ENCODE measurements at regions not wholly inside any gene's neighbourhood (a gene's known extent, or its start where the extent isn't known, plus 50 kb on each side); places are given as distances from the start of the nearest gene placed in this dataset.
"Not testable (repeated sequence)": the region's sequence is repeated elsewhere in the genome, so short reads cannot be mapped to it uniquely, and the experiment has no call there.

DNA sequence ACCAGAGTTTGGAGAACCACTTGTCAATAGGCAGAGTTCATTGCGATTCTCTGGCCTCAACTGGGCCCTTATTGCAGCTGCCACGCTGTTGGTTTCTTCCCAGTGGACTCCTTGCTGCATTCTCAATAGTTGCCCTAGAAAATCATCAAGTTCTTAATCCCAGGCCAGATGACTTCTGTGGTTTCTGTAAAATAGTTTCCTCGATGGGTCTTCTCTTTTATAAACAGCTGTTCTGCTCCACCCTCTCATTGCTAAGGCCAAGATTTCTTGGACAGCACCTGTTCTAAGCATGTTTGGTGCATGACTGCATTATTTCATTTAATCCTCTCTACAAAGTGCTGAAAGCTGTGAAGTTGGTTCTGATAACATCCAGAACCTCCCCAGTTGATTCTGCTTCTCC is 131.0 kb downstream of the BCL2L11 start:
- DNase-seq = no peak

- no peak for DNase-seq
Measured at GRCh38 chr2:111252436-111252835, 131.7 kb downstream of the BCL2L11 start.

GRCh38 chr2:111254916-111255315 is 134.2 kb downstream of the BCL2L11 start:
- DNase-seq = not testable (repeated sequence)

DNA sequence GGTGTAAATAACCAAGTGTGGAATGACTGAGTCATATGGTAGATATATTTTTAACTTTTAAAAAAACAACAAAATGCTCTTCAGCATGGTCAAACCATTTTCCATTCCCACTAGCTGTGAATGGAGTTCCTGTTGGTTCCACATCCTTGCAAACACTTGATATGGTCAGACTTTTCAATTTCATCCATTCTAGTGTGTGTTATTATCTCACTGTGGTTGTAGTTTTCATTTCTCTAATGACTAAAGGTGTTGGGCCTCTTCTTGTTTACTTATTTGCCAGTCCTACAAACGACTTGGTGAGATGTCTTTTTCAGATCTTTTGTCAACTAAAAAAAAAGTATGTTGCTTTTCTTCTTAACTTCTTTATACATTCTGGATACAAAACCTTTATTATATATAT is 135.9 kb downstream of the BCL2L11 start:
- not testable (repeated sequence) for DNase-seq

DNA sequence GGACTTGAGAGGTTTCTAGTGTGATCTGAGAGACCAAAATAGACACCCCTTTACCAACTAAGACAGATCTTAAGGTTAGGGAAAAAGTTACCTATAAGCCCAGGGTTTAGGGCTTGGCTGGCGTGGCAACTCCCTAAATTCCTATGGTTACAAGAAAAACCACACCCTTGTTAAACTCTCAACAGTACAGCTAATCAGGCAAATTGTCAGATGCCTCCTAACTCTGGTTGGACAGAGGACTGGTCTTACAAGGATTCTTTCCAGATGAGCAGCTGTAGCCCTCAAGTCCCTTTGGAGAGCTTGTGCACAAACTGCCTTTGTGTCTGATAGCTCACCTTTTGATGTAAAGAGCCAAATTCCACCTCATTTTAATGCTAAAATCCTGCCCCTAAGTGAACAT is 136.9 kb downstream of the BCL2L11 start:
- DNase-seq = not testable (repeated sequence)

DNA sequence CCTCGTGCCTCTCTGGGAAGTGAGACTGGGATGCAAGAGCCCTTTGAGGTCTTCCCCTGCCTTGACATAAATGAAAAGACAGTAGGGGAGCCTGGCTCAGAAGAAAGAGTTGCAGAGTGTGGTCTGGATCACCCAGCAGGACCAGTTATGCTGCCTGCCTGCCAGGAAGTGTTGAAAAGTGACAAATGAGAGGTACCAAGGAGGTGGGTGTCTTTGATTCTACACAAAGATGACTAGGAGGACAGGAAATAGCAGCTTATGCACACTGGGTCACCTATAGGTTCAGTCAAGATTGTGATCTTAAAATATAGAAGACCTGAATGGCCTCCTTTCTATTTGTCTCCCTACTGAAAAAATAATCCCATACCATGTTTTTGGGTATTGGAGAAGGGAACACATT is 137.6 kb downstream of the BCL2L11 start:
- not testable (repeated sequence) for DNase-seq

DNA sequence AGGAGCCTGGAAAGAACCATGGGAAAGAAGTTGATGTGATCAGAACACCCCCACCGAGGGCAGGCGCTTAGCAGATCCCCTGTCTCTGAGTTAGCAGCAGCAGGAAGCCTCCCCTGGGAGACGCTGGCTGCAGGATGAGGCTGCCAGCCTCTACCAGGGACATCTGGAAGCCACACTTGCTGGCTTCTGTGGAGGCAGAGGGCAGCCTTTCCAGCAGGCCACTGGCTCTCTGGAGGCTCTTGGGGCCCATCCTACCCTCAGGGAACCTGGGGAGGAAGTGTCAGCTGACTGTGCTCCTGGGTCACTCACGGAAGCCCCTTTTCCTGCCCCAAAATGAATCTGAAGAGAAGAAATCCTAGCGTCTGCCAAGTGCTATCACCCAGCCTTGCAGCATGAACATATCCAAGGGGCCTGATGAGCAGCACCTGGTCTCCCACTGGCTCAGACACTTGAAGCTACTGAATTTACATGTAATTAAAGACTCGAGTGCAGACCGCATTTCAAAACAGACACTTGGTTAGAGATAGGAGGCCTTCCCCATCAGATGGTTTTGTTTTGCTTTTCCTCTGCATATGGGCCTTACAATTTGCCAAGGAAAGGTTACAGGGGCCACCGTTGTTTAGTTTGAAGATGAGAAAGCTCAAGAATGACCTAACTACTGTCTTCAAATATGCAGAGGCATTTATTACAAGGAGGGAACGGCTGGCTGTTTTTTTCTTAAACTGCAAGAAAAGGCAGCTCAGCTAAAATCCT is 142.1 kb downstream of the BCL2L11 start:
- not testable (repeated sequence) for DNase-seq

DNA sequence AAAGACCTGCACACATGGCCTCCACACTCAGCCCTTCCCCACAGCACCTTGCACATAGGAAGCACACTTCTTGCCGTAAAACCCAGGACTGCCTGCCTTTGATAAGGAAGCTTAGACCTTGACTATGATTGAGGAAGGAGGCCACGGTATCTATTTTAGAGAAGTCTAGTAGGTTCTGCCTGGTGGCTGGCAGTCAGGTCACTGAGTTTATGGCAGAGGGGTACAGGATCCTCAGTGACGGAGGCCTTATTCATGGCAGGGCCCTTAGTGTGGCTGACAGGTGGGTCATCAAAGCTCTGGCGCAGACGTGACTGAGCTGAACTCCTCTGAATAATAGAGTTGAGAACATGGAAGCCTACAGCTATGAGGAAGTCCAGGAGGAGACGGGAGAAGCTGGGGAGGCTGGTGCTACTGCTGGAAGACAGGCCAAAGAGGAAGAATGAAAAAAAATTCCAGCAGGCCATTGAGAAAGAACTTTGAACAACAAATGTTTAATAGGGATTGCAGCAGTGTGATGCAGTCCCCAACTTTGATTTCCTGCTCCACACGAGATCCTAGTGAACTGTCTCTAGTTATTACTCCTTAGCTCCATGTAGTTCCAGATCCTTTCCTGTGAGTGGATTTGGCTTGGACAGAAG is 142.8 kb downstream of the BCL2L11 start:
- DNase-seq = not testable (repeated sequence)

DNA sequence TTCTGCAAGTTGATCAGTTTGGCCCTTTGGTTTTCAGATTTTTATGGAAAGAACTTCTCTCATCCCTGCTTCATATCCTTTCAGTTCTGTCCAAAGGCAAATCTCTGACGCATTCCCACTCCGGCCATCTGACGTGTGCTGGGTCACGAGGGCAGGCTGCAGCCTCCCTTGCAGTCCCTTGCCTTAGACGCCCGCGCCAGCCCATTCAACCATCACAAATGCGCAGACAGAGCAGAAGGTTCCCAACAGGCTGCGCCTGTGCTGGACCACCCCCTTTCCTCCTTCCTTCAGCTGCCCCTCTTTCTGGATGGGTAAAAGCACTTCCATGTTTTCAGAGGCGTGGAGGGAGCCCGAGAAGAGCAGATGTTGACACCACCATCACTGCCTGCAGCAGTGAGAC is 144.2 kb downstream of the BCL2L11 start:
- DNase-seq = not testable (repeated sequence)

DNA sequence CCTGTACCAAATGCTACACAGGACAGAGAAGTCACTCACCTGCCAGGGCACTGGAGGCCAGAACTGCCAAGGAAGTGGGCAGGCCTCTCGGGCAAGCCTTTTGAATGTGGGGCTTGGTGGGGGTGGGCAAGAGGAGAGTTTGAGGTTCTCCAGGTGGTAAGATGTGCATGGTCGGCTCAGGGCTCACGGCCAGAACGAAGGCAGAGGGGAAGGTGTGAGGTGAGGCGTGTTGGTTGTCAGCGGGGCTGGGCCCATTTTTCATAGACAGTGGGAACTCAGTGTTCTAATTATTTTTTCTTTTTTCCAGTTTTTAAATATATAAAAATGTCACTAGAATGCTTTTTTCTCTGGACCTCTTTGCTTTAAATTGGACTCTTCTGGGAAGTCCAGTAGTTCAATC is 145.8 kb downstream of the BCL2L11 start:
- not testable (repeated sequence) for DNase-seq

DNA sequence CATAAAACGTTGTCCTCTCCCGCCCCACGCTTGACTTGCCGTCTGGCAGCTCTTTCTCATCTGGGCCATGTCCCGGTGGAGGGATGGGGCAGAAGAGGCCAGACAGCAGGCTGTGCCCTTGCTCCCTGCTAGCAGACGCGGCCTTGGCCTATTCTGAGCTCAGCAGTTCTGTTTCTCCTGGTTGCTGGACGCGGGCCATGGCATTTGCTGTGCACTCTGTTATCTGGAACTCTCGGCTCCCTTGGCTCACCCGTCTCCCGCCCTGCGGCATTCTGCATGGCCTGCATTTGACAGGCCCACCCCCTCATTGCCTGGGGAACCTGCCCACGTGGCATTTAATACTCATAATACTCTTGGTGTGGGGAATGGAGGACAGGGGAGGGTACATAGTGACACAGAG is 146.3 kb downstream of the BCL2L11 start:
- not testable (repeated sequence) for DNase-seq

- DNase-seq = not testable (repeated sequence)
Measured at GRCh38 chr2:111269761-111270323, 149.1 kb downstream of the BCL2L11 start.

DNA sequence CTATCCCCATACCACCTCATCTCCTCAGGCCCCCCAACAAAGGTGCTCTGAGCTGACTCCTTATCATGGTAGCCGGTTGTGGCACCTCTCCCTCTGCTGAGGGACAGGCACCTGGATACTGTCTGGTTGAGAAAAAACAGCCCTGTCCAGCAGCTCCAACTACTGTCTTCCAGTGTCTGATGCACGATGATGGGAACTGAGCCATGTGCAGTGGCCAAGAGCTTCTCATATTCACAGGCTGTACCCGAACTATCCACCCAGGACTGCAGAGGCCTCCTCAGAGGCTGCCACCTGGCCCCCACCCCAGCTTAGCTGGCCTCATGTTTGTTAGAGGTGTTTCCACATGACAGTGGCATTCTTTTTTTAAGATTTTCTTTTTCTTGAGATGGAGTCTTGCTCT is 149.9 kb downstream of the BCL2L11 start:
- not testable (repeated sequence) for DNase-seq

- DNase-seq = not testable (repeated sequence)
Measured at GRCh38 chr2:111271647-111272304, 151.1 kb downstream of the BCL2L11 start.

- DNase-seq = not testable (repeated sequence)
Measured at GRCh38 chr2:111273007-111273406, 152.3 kb downstream of the BCL2L11 start.

DNA sequence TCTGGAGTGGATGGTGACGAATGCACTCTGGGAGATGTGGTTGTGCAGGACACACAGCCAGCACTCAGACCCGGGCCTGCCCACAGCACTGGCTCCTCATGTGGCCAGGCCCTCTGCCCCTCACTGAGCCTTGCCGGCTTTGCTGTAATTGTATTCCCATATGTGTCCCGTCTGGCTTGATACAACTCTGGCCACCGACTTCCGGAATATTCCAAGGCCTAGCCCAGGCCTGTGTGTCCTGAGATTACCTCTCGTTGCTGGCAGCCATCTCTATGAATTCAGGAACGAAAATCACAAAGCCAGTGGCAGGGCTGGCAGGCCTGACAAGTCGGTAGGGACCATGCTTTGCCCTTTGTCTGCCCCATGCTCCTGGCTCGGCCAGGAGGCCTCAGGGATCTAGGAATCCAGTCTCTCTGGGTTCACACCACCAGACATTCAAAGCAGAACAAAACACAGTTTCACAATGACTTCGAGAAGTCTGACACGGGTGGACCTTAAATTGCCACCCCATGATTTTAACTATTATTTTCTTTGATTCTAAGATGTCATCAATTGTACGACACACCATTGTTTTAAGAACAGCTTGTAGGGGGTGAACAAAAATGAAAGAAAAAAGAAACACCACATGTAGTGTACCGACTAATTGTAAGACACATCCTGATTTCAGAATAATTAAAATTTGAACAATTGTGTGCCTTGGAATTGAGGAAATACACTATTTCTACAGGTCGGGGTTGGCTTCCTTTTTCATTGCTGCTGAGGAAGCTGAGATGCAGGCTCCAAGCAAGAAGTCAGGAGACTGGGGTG is 154.5 kb downstream of the BCL2L11 start:
- not testable (repeated sequence) for DNase-seq

DNA sequence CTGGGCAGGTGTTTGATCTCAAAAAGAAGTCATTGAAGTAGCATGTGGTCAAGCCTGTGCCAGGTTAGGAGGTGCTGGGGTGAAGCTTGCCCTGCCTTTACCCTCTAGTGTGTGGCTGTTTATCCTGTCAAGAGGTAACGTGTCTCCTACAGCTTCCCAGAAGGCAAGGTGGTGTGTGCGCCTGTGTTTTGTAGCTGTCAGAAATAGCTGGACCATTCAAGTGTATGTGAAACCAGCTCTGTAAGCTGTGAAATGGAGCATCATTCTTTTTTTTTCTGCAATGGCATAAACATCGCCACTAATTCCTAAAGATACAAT is 155.1 kb downstream of the BCL2L11 start:
- not testable (repeated sequence) for DNase-seq

DNA sequence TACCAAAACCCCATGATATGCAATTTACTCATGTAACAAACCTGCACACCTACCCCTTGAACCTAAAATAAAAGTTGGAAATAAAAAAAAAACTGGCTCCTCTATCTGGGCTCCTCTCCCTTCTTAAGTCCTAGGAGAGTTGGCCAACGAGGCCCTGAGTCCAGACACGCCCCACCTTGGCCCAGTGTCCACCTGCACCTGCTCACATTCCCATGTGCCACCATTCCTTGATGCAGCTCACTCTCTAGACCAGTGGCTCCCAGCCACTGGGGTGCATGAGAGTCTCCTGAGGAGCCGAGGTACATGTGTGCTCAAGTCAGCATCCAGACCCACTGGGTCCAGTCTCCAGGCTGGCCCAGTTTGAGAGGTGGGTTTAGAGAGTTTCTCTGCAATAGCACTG is 157.4 kb downstream of the BCL2L11 start:
- not testable (repeated sequence) for DNase-seq

DNA sequence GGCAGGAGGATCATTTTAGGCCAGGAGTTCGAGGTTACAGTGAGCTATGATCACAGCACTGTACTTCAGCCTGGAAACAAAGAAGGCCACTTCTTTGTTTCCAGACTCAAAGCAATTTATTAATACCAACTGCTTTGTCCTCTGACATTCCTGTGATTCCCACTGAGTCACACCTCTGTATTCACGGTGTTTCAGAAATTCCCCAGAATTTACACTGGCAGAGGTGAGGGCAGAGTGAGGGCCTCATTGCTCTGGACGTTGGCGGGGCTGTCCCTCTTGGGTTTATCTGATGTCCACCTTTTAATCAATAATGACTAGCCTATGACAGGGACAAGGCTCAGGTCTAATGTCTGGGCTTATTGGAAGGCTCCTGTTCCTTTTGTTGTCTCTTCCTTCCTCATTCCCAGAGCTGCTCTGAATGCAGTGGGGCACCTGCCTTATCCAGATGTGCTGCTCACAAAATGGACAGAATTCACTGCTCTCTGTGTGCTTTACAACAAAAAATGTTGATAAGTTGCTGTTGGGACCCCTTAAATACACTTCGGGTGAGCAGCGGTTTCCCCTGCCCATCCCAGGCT is 160.1 kb downstream of the BCL2L11 start:
- not testable (repeated sequence) for DNase-seq

- not testable (repeated sequence) for DNase-seq
Measured at GRCh38 chr2:111282162-111282561, 161.4 kb downstream of the BCL2L11 start.
